Activated CD4-positive, alpha-beta memory T cell treated with anti-CD3 and anti-CD28 coated beads for 36 hours (primary cell): ENCODE measurements at regions not wholly inside any gene's neighbourhood (a gene's known extent, or its start where the extent isn't known, plus 50 kb on each side); places are given as distances from the start of the nearest gene placed in this dataset.

ENCODE experiments used
- CTCF ChIA-PET: fragments of 350-600 bp; sonication (Branson Sonifier 250); formaldehyde crosslinking; loops from one replicate; lab custom pipeline; 2021; ENCODE audit warnings: antibody characterized with exemption, inconsistent platforms; lab: Charles Lee
- POLR2A ChIA-PET: fragments of 350-600 bp; sonication (Branson Sonifier 250); formaldehyde crosslinking; loops from one replicate; lab custom pipeline; 2021; ENCODE audit warnings: antibody characterized with exemption; lab: Charles Lee
- DNase-seq: peaks from one replicate; pipeline ENCODE4 v3.0.0-alpha.2; 2020
- H3K27ac Mint-ChIP-seq: one replicate; pipeline ENCODE4 v1.8.0; 2021; ENCODE audit warnings: mixed read lengths
- H3K27me3 Mint-ChIP-seq: one replicate; pipeline ENCODE4 v1.8.0; 2021; ENCODE audit warnings: mixed read lengths
- H3K36me3 Mint-ChIP-seq: one replicate; pipeline ENCODE4 v1.8.0; 2021; ENCODE audit warnings: mixed read lengths
- H3K4me1 Mint-ChIP-seq: one replicate; pipeline ENCODE4 v1.8.0; 2021; ENCODE audit warnings: low read depth, mixed read lengths
- H3K4me3 Mint-ChIP-seq: one replicate; pipeline ENCODE4 v1.8.0; 2021; ENCODE audit warnings: mild to moderate bottlenecking, mixed read lengths
- H3K9me3 Mint-ChIP-seq: one replicate; pipeline ENCODE4 v1.8.0; 2021; ENCODE audit warnings: mixed read lengths
- intact Hi-C: fragments of 100-400 bp; cut with micrococcal nuclease; formaldehyde crosslinking; loops from one replicate; pipeline ENCODE4 v1.15.1; 2023

GRCh38 chr11:110894224-110894623 lies 182.0 kb upstream of the ARHGAP20 start:
- ChIA-PET CTCF (no interaction called here), POLR2A (no interaction called here)
- Mint-ChIP-seq H3K4me1 (no peaks in the 10 kb centered on the region), H3K27me3 (no peaks in the 10 kb centered on the region), H3K27ac (no peak overlapping the region), H3K9me3 (no peaks in the 10 kb centered on the region), H3K36me3 (no peaks in the 10 kb centered on the region), H3K4me3 (no peak overlapping the region)
- no peak for DNase-seq
- intact Hi-C loops = no loop called here

- no peaks in the 10 kb centered on the region for H3K4me1 Mint-ChIP-seq
These were observed 180.6 kb upstream of the ARHGAP20 start for GRCh38 chr11:110892741-110893285.

GRCh38 chr11:110891411-110891810 lies 179.2 kb upstream of the ARHGAP20 start:
- Mint-ChIP-seq H3K4me3 (no peak overlapping the region), H3K27me3 (peaks cover 4% of the 10 kb centered on the region), H3K36me3 (no peaks in the 10 kb centered on the region), H3K9me3 (no peaks in the 10 kb centered on the region), H3K4me1 (no peaks in the 10 kb centered on the region), H3K27ac (no peak overlapping the region)
- intact Hi-C loops = no loop called here
- ChIA-PET CTCF (no interaction called here), POLR2A (no interaction called here)
- no peak for DNase-seq

More at GRCh38 chr11:110892741-110893285, 180.6 kb upstream of the ARHGAP20 start:
- Mint-ChIP-seq H3K36me3 (no peaks in the 10 kb centered on the region), H3K9me3 (no peaks in the 10 kb centered on the region), H3K4me3 (no peak overlapping the region), H3K27me3 (no peaks in the 10 kb centered on the region), H3K27ac (no peak overlapping the region)
- intact Hi-C loops = no loop called here
- no peak for DNase-seq
- ChIA-PET POLR2A (no interaction called here), CTCF (no interaction called here)

GRCh38 chr11:110890995-110891394 lies 178.8 kb upstream of the ARHGAP20 start:
- DNase-seq = no peak
- Mint-ChIP-seq H3K9me3 (no peaks in the 10 kb centered on the region), H3K27me3 (peaks cover 4% of the 10 kb centered on the region), H3K4me1 (no peaks in the 10 kb centered on the region), H3K27ac (no peak overlapping the region), H3K4me3 (no peak overlapping the region), H3K36me3 (no peaks in the 10 kb centered on the region)
- intact Hi-C loops = no loop called here
- POLR2A ChIA-PET = no interaction called here
- CTCF ChIA-PET = no interaction called here

GRCh38 chr11:110886288-110886970 lies 174.2 kb upstream of the ARHGAP20 start:
- Mint-ChIP-seq H3K27ac (no peak overlapping the region), H3K27me3 (peaks cover 12% of the 10 kb centered on the region), H3K36me3 (no peaks in the 10 kb centered on the region), H3K9me3 (no peaks in the 10 kb centered on the region), H3K4me1 (no peaks in the 10 kb centered on the region), H3K4me3 (no peak overlapping the region)
- CTCF ChIA-PET = interaction anchor here (0.6 to 1.1 kb wide), 2 partner anchors 345 to 813 kb away, joined by 4 read pairs; no protein-coding TSS in a partner anchor
- no peak for DNase-seq
- intact Hi-C loops = no loop called here
- POLR2A ChIA-PET = no interaction called here

- H3K4me3 Mint-ChIP-seq = no peak overlapping the region
- ChIA-PET POLR2A (no interaction called here), CTCF (no interaction called here)
- no peak for DNase-seq
- H3K36me3 Mint-ChIP-seq = no peaks in the 10 kb centered on the region
- no peaks in the 10 kb centered on the region for H3K4me1 Mint-ChIP-seq
- H3K9me3 Mint-ChIP-seq = no peaks in the 10 kb centered on the region
- peaks cover 12% of the 10 kb centered on the region for H3K27me3 Mint-ChIP-seq
- no peak overlapping the region for H3K27ac Mint-ChIP-seq
- intact Hi-C loops = no loop called here
These were observed 171.0 kb upstream of the ARHGAP20 start for GRCh38 chr11:110883256-110883655.

- Mint-ChIP-seq H3K36me3 (no peaks in the 10 kb centered on the region), H3K4me3 (no peak overlapping the region), H3K27me3 (peaks cover 1% of the 10 kb centered on the region), H3K27ac (no peak overlapping the region), H3K4me1 (no peaks in the 10 kb centered on the region), H3K9me3 (no peaks in the 10 kb centered on the region)
- CTCF ChIA-PET = interaction anchor here (1.1 kb wide), 1 partner anchor 341 kb away, joined by 4 read pairs; no protein-coding TSS in a partner anchor
- intact Hi-C loops = no loop called here
- DNase-seq = no peak
- POLR2A ChIA-PET = no interaction called here
These were observed 166.3 kb upstream of the ARHGAP20 start for GRCh38 chr11:110878513-110878912.

GRCh38 chr11:110874437-110875030 lies 162.3 kb upstream of the ARHGAP20 start:
- Mint-ChIP-seq H3K27ac (no peak overlapping the region), H3K4me1 (no peaks in the 10 kb centered on the region), H3K27me3 (no peaks in the 10 kb centered on the region), H3K36me3 (no peaks in the 10 kb centered on the region), H3K9me3 (no peaks in the 10 kb centered on the region), H3K4me3 (no peak overlapping the region)
- ChIA-PET POLR2A (no interaction called here), CTCF (no interaction called here)
- no peak for DNase-seq
- intact Hi-C loops = no loop called here

GRCh38 chr11:110873975-110874374 lies 161.7 kb upstream of the ARHGAP20 start:
- Mint-ChIP-seq H3K4me1 (no peaks in the 10 kb centered on the region), H3K27me3 (no peaks in the 10 kb centered on the region), H3K9me3 (no peaks in the 10 kb centered on the region), H3K36me3 (no peaks in the 10 kb centered on the region), H3K27ac (no peak overlapping the region), H3K4me3 (no peak overlapping the region)
- CTCF ChIA-PET = no interaction called here
- no peak for DNase-seq
- intact Hi-C loops = no loop called here
- POLR2A ChIA-PET = no interaction called here

GRCh38 chr11:110870816-110871522 lies 158.7 kb upstream of the ARHGAP20 start:
- no peak overlapping the region for H3K27ac Mint-ChIP-seq
- POLR2A ChIA-PET = interaction anchor here (0.7 kb wide), 1 partner anchor 55 kb away, joined by 3 read pairs; no protein-coding TSS in a partner anchor
- CTCF ChIA-PET = no interaction called here
- no peaks in the 10 kb centered on the region for H3K36me3 Mint-ChIP-seq
- H3K9me3 Mint-ChIP-seq = no peaks in the 10 kb centered on the region
- H3K4me3 Mint-ChIP-seq = no peak overlapping the region
- intact Hi-C loops = no loop called here
- no peaks in the 10 kb centered on the region for H3K4me1 Mint-ChIP-seq
- H3K27me3 Mint-ChIP-seq = no peaks in the 10 kb centered on the region
- no peak for DNase-seq

GRCh38 chr11:110867951-110868350 lies 155.7 kb upstream of the ARHGAP20 start:
- intact Hi-C loops = no loop called here
- POLR2A ChIA-PET = no interaction called here
- DNase-seq = no peak
- H3K9me3 Mint-ChIP-seq = no peaks in the 10 kb centered on the region
- H3K4me1 Mint-ChIP-seq = no peaks in the 10 kb centered on the region
- CTCF ChIA-PET = no interaction called here
- no peaks in the 10 kb centered on the region for H3K27me3 Mint-ChIP-seq
- H3K27ac Mint-ChIP-seq = no peak overlapping the region
- no peaks in the 10 kb centered on the region for H3K36me3 Mint-ChIP-seq
- no peak overlapping the region for H3K4me3 Mint-ChIP-seq

GRCh38 chr11:110866081-110866480 lies 153.8 kb upstream of the ARHGAP20 start:
- intact Hi-C loops = no loop called here
- Mint-ChIP-seq H3K9me3 (no peaks in the 10 kb centered on the region), H3K4me1 (no peaks in the 10 kb centered on the region), H3K27me3 (no peaks in the 10 kb centered on the region), H3K27ac (no peak overlapping the region), H3K4me3 (no peak overlapping the region), H3K36me3 (no peaks in the 10 kb centered on the region)
- DNase-seq = no peak
- ChIA-PET CTCF (no interaction called here), POLR2A (no interaction called here)
